RWPE1 (cell line): ENCODE measurements at regions not wholly inside any gene's neighbourhood (a gene's known extent, or its start where the extent isn't known, plus 50 kb on each side); places are given as distances from the start of the nearest gene placed in this dataset.

Source experiments
- CTCF ChIA-PET: fragments of 350-600 bp; sonication (Branson Sonifier 250); formaldehyde crosslinking; extraction: SDS; loops from one replicate; lab custom pipeline; 2021; lab: Yijun Ruan, JAX
- POLR2A ChIA-PET: fragments of 400-600 bp; formaldehyde crosslinking; extraction: SDS; loops from one replicate; lab custom pipeline; 2020; ENCODE audit warnings: antibody characterized with exemption; ENCODE audit not compliant: low non-redundant PET; lab: Yijun Ruan, JAX
- DNase-seq: peaks from one replicate; pipeline ENCODE4 v3.0.0; 2012; ENCODE audit warnings: low spot score
- H3K27ac ChIP-seq: fragments of 450-650 bp; 2 replicates; pipeline ENCODE4 v1.5.1; 2017
- TF ChIP-seq, protein P1 (sequence below): fragments of 450-650 bp; conservative IDR thresholded peaks from 2 replicates; pipeline ENCODE4 v1.5.1; 2017; ENCODE audit warnings: low read depth, mild to moderate bottlenecking

DNA sequence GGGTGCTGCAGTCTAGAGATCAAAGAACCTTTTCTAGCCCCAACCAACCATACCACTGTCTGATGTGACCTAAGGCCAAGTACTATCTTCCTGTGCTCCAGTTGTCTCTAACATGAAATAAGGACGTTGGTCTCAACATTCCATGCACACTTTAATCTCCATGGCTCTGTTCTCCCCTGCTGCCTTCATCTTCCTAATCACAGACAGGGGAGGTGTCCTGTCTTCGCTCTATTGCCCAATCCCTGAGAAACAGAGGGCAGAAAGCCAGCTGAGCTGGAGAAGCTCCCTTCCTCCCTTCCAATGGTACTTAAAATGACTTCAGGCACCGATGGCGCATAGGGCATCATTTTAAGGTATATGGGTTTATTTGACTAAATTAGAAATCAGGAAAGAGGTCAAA, 148.9 kb upstream of the GNAO1 start:
- TF ChIP-seq, protein P1, sequence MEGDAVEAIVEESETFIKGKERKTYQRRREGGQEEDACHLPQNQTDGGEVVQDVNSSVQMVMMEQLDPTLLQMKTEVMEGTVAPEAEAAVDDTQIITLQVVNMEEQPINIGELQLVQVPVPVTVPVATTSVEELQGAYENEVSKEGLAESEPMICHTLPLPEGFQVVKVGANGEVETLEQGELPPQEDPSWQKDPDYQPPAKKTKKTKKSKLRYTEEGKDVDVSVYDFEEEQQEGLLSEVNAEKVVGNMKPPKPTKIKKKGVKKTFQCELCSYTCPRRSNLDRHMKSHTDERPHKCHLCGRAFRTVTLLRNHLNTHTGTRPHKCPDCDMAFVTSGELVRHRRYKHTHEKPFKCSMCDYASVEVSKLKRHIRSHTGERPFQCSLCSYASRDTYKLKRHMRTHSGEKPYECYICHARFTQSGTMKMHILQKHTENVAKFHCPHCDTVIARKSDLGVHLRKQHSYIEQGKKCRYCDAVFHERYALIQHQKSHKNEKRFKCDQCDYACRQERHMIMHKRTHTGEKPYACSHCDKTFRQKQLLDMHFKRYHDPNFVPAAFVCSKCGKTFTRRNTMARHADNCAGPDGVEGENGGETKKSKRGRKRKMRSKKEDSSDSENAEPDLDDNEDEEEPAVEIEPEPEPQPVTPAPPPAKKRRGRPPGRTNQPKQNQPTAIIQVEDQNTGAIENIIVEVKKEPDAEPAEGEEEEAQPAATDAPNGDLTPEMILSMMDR, result no peak
- CTCF ChIA-PET, result interaction anchor here (0.5 to 1.2 kb wide), 2 partner anchors 236 to 276 kb away, joined by 3 to 4 read pairs; no protein-coding TSS in a partner anchor
- POLR2A ChIA-PET, result no interaction called here
- no peak for DNase-seq
- no peak overlapping the region for H3K27ac ChIP-seq

DNA sequence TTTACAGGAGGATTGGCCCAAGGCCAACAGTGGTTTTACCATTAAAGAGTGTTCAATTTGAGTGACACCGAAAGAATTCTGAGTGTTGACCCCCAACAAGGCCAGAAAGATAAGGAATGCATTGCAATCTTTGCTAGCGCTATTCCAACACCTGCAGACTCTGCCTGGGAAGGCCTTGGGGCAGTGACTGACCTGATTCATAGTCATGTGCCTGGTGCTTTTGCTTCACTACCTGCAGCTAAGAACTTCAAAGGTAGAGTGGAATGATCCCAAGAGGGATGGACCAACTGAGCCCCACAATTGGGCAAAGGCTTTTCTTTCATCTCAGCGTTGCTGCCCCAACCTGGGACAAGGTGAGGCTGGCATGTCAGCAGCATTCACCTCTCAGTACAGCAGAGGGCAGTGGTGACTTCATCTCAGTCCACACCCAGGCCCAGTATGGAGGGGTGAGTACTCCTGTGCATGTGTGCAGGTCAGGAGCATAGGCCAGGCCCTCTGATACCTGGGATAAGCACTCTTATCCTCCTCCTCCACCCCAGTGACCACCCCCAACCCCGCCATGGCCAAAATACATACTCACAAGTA, 149.6 kb upstream of the GNAO1 start:
- TF ChIP-seq, protein P1, result no peak
- POLR2A ChIA-PET, result no interaction called here
- CTCF ChIA-PET, result interaction anchor here (0.5 kb wide), 1 partner anchor 40 kb away, joined by 3 read pairs; no protein-coding TSS in a partner anchor
- peak; percentile 50 for DNase-seq
- no peak overlapping the region for H3K27ac ChIP-seq

DNA sequence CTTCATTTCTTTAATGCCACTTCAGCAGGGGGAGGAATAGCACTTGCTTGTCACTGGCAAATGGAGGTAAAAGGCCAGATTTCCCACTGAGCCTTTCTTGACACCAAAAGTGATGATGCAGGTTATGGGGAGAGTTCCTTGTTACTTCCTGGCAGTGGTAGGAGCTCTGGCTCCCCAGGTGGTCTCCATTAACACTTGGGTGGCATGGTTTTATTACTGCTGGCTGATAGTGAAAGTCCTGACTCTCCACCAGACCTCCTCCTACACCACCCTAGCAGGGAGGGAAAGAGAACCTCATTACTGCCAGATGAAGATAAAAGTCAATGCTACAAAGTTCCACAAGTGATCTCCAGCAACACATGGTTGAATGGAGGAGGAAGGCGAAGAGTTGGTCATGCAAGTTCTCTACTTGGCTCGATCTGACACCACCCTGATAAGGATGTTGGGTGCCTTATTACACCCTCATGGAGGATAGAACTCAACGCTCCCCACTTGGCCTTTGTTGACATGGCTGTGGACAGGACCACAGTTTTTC, 152.7 kb upstream of the GNAO1 start:
- DNase-seq, result no peak
- POLR2A ChIA-PET, result no interaction called here
- TF ChIP-seq, protein P1, result no peak

DNA sequence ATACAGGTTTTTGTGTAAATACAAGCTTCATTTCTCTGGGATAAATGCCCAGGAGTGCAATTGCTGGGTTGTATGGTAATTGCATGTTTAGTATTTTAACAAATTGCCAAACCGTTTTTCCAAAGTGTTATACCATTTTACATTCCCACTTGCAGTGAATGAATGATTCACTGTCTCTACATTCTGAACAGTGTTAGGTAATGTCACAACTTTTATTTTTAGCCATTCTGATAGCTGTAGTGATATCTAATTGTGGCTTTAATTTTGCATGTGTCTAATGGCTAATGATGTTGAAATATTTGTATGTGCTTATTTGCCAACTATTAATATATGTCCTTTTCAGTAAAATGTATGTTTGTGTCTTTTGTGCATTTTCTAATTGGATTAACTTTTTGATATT, 156.9 kb upstream of the CES5A start:
- H3K27ac ChIP-seq, result no peak overlapping the region
- POLR2A ChIA-PET, result no interaction called here
- no peak for DNase-seq
- CTCF ChIA-PET, result no interaction called here
- TF ChIP-seq, protein P1, result no peak

More for the DNA sequence above, 152.7 kb upstream of the GNAO1 start:
- no peak overlapping the region for H3K27ac ChIP-seq
- CTCF ChIA-PET, result no interaction called here

DNA sequence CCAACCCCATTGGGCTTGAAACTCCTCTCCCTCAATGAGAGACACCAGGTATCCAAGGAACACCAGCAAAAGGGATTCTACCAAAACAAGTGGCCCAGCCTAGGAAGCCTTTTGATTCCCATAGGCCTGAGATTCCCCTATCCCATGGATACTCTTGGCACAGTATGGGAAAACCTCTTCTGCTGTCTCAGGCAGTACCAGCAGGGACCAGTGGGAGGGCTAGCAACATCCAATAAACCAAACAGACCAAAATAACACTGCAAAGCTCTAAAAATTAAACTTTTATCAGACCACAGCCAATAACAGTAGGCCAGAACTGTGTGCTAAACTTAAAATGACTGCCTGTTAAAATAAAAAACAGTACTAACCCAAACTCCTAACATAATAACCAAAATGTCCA, 153.9 kb upstream of the CES5A start:
- POLR2A ChIA-PET, result no interaction called here
- CTCF ChIA-PET, result no interaction called here
- no peak for DNase-seq
- H3K27ac ChIP-seq, result no peak overlapping the region
- TF ChIP-seq, protein P1, result no peak

DNA sequence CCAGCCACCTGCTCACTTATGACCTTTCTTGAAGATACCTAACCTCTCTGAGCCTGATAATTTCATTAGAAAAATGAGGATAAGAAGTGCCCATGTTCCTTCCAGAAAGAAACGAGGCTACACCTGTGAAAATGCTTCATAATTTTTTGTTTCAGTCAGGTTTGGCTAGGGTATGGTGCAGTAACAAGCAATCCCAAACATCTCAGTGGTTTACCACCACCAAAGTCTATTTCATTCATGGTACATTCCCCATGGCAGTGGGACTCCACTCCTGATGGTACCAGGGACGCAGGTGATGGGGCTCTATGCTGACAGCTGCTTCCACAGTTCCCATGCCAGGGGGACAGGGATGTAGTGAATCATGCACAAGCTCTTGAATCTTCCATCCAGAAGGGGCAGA, 147.6 kb upstream of the CES5A start:
- TF ChIP-seq, protein P1, result no peak
- POLR2A ChIA-PET, result no interaction called here
- no peak overlapping the region for H3K27ac ChIP-seq
- CTCF ChIA-PET, result interaction anchor here (0.5 kb wide), 1 partner anchor 10 kb away, joined by 7 read pairs; no protein-coding TSS in a partner anchor
- no peak for DNase-seq
